SK-MEL-5 (cell line): ENCODE measurements at regions not wholly inside any gene's neighbourhood (a gene's known extent, or its start where the extent isn't known, plus 50 kb on each side); places are given as distances from the start of the nearest gene placed in this dataset.

Source experiments
- DNase-seq: peaks from one replicate; pipeline ENCODE4 v3.0.0-alpha.2; 2016; ENCODE audit warnings: low read depth, low spot score
- in situ Hi-C: cut with HindIII; loops from 2 replicates; pipeline ENCODE4 v1.10.0; 2016; ENCODE audit warnings: low sequenced_read_pairs, high pct_unique_total_duplicates, low pct_unique_long_range_greater_than_20kb

- no peak for DNase-seq
- in situ Hi-C loops, result no loop called here
Observed at GRCh38 chr1:54459726-54460191, 53.6 kb upstream of the SSBP3 start.

DNA sequence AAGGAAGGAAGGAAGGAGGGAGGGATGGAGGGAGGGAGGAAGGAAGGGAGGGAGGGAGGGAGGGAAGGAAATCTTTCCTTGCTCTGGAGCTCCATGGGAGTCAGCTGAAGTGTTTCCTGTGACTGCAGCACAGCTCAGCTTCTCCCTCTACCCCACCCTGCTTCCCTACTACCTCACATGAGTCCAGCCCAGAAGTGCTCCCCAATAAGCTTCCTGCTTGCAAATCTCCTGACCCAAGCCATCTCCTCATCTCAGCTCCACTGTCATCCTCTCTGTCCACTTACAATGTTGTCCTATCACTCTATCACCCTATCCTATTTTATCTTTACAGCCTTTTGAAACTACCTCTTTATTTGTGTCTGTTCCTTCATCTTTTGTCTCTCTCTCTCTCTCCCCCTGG is 52.9 kb upstream of the SSBP3 start:
- no peak for DNase-seq
- in situ Hi-C loops, result no loop called here

GRCh38 chr1:54456921-54457529 is 50.8 kb upstream of the SSBP3 start:
- no peak for DNase-seq
- in situ Hi-C loops, result no loop called here

- in situ Hi-C loops, result no loop called here
- no peak for DNase-seq
Observed at GRCh38 chr1:54456361-54456760, 50.2 kb upstream of the SSBP3 start.
